ENCODE measurements at regions not wholly inside any gene's neighbourhood (a gene's known extent, or its start where the extent isn't known, plus 50 kb on each side); places are given as distances from the start of the nearest gene placed in this dataset.

DNA sequence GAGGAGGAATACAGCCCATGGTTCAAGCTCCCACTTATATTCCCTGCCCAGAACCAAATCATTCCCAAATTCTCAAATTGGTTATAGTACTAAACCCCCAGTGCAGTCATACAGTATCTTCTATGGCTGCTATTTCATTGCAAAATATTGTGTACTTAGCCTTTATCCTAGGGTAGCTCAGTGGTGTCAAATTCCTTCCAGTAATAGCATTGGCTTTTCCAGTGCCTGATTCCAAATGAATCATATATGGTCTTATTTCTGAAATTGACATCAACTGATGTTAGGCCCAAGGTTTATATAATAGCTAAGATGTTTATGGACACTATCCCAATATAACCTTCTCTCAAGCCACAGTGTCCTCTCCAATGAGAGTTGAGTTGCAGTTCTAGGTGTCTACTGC, 256.7 kb downstream of the NDUFS4 start:
- H3K4me1 ChIP-seq (ENCODE audit: low read depth, poor library complexity, severe bottlenecking): peaks cover 31% of the 10 kb centered on the region
- H3K9ac ChIP-seq: no peak overlapping the region
- no peak overlapping the region for H3K4me2 ChIP-seq
- TF ChIP-seq CTCF (conservative IDR thresholded peaks at IDR 0.05; ENCODE audit: low read depth, low read length): no peak
- H3K27me3 ChIP-seq (ENCODE audit: insufficient read depth, low read depth): no peaks in the 10 kb centered on the region
- no peak overlapping the region for H3K4me3 ChIP-seq (IDR thresholded peaks at IDR 0.05; ENCODE audit: insufficient read depth, low read depth, low read length)
- H3K27ac ChIP-seq: no peak overlapping the region
- H4K20me1 ChIP-seq (ENCODE audit: insufficient read depth): no peaks in the 10 kb centered on the region
- H2AFZ ChIP-seq (ENCODE audit: low read depth): no peak overlapping the region
- H3K36me3 ChIP-seq (ENCODE audit: insufficient read depth): no peaks in the 10 kb centered on the region
- H3K79me2 ChIP-seq (ENCODE audit: insufficient read depth, low read depth): no peaks in the 10 kb centered on the region

DNA sequence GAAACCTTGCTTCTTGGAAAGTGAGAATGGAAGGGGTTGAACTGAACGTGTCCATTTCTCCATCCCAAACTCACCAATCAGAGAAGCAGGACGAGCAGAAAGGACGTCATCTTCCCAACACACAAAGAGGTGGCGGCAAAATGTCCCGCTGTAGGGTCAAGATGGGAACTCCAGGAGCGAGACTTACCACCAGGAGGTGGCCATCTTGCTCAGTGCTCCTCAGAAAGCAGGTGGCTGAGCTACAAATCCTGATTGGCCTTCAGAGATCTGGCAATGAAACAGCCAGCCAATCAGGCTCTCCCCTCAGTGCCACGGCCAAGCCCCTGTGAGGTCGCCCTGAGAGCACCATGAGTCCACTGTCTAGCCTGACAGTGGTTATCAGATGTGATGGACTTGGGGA, 259.0 kb downstream of the NDUFS4 start:
- Histone ChIP-seq H3K36me3 (ENCODE audit: insufficient read depth) (no peaks in the 10 kb centered on the region), H3K4me3 (IDR thresholded peaks at IDR 0.05; ENCODE audit: insufficient read depth, low read depth, low read length) (no peak overlapping the region), H3K4me1 (ENCODE audit: low read depth, poor library complexity, severe bottlenecking) (peaks cover 31% of the 10 kb centered on the region), H3K9ac (no peak overlapping the region), H2AFZ (ENCODE audit: low read depth) (0 out of 2 replicates have a peak overlapping the region, but pooled peaks have one; percentile 15), H3K27ac (no peak overlapping the region), H3K79me2 (ENCODE audit: insufficient read depth, low read depth) (no peaks in the 10 kb centered on the region), H3K27me3 (ENCODE audit: insufficient read depth, low read depth) (no peaks in the 10 kb centered on the region), H4K20me1 (ENCODE audit: insufficient read depth) (no peaks in the 10 kb centered on the region), H3K4me2 (peak overlapping the region; percentile 52; the same call in 1 of the 2 replicates)
- TF ChIP-seq CTCF (conservative IDR thresholded peaks at IDR 0.05; ENCODE audit: low read depth, low read length): no peak

DNA sequence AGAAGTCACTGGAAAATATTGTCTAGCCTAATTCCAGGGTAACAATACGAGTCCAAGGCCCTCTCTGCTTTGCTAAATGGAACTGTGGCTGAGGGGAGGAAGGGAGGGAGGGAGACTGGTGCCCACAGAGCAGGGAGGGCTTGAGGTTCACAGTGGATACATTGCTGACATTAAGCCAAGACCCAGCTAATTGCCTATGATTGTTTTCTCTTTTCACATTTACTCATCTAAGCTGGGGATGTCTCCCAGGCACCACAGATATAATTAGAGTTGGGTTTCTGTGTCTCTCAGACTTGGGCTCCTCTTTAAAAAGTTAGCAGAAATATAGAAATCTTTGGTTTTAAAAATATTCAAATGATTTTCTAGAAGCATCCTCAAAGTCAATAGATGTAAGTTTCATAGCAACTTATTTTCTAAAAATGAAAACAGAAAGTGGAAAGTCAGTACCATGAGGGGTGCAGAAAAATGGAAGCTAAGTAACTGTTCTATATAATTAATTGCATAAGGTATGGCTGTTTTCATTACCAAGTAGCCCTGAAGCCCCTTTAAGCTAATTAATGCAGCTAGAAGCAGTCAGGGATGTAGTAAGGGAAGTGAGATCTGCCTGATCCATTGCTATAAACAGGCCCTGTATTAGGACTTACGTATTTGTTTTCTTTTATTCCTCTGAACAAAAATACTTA, 259.8 kb downstream of the NDUFS4 start:
- TF ChIP-seq CTCF (conservative IDR thresholded peaks at IDR 0.05; ENCODE audit: low read depth, low read length): no peak
- Histone ChIP-seq H4K20me1 (ENCODE audit: insufficient read depth) (no peaks in the 10 kb centered on the region), H3K27me3 (ENCODE audit: insufficient read depth, low read depth) (no peaks in the 10 kb centered on the region), H3K4me2 (peak overlapping the region; percentile 52; the same call in 1 of the 2 replicates), H3K9ac (no peak overlapping the region), H3K36me3 (ENCODE audit: insufficient read depth) (no peaks in the 10 kb centered on the region), H3K4me1 (ENCODE audit: low read depth, poor library complexity, severe bottlenecking) (peaks cover 31% of the 10 kb centered on the region), H3K27ac (peak overlapping the region; percentile 42; the same call in 1 of the 2 replicates), H3K4me3 (IDR thresholded peaks at IDR 0.05; ENCODE audit: insufficient read depth, low read depth, low read length) (no peak overlapping the region), H2AFZ (ENCODE audit: low read depth) (peak overlapping the region; percentile 15; the same call in 1 of the 2 replicates), H3K79me2 (ENCODE audit: insufficient read depth, low read depth) (no peaks in the 10 kb centered on the region)

GRCh38 chr5:53820802-53821171, 260.3 kb downstream of the NDUFS4 start:
- Histone ChIP-seq H3K27me3 (ENCODE audit: insufficient read depth, low read depth) (no peaks in the 10 kb centered on the region), H3K4me3 (IDR thresholded peaks at IDR 0.05; ENCODE audit: insufficient read depth, low read depth, low read length) (no peak overlapping the region), H2AFZ (ENCODE audit: low read depth) (peak overlapping the region; percentile 15; the same call in 1 of the 2 replicates), H3K79me2 (ENCODE audit: insufficient read depth, low read depth) (no peaks in the 10 kb centered on the region), H3K4me1 (ENCODE audit: low read depth, poor library complexity, severe bottlenecking) (peaks cover 34% of the 10 kb centered on the region), H3K27ac (peak overlapping the region; percentile 42; the same call in 1 of the 2 replicates), H4K20me1 (ENCODE audit: insufficient read depth) (no peaks in the 10 kb centered on the region), H3K4me2 (peak overlapping the region; percentile 52; the same call in 1 of the 2 replicates), H3K9ac (no peak overlapping the region), H3K36me3 (ENCODE audit: insufficient read depth) (no peaks in the 10 kb centered on the region)
- TF ChIP-seq CTCF (conservative IDR thresholded peaks at IDR 0.05; ENCODE audit: low read depth, low read length): no peak
